Ovary (tissue), 7 donors: ENCODE measurements at regions not wholly inside any gene's neighbourhood (a gene's known extent, or its start where the extent isn't known, plus 50 kb on each side); places are given as distances from the start of the nearest gene placed in this dataset.

ENCODE experiments used
- DNase-seq, 5 donors: peaks; one replicate each; pipeline ENCODE4 v3.0.0-alpha.2; 2019 to 2020
- H3K27ac ChIP-seq, 2 donors: fragments of 200-600 bp; one replicate each; pipeline versions ENCODE4 v1.5.1 to v1.8.0; 2019 to 2022
- H3K27me3 ChIP-seq: fragments of 200-600 bp; one replicate; pipeline ENCODE4 v1.8.0; 2022
- H3K36me3 ChIP-seq: fragments of 200-600 bp; sonication (generic); one replicate; pipeline ENCODE4 v1.5.1; 2019
- H3K4me1 ChIP-seq: one replicate; pipeline ENCODE4 v1.8.1; 2013; ENCODE audit warnings: mild to moderate bottlenecking, moderate library complexity; ENCODE audit not compliant: insufficient read depth
- H3K4me3 ChIP-seq: fragments of 200-600 bp; sonication (generic); one replicate; pipeline ENCODE4 v1.5.1; 2017
- H3K9me3 ChIP-seq, 2 donors: fragments of 200-600 bp in 1 of 2; sonication (generic) in 1 of 2; one replicate each; pipeline versions ENCODE4 v1.5.1 to v1.8.1; 2013 to 2019; ENCODE audit warnings: mild to moderate bottlenecking in 1 of 2, moderate library complexity in 1 of 2
- CTCF ChIP-seq, 3 donors: fragments of 450-650 bp in 2 of 3; fragments of 200-600 bp in 1 of 3; IDR thresholded peaks; one replicate each; pipeline versions ENCODE4 v1.5.1 to v1.8.0; 2016 to 2022; ENCODE audit warnings: antibody characterized with exemption in 3 of 3, mild to moderate bottlenecking in 1 of 3
- EP300 ChIP-seq: sonication (generic); formaldehyde crosslinking; IDR thresholded peaks from one replicate; pipeline ENCODE4 v1.6.1; 2017; ENCODE audit warnings: antibody characterized with exemption
- POLR2A ChIP-seq: fragments of 450-650 bp; IDR thresholded peaks from one replicate; pipeline ENCODE4 v1.6.1; 2017; ENCODE audit warnings: antibody characterized with exemption, mild to moderate bottlenecking, moderate library complexity
- WGBS, 3 donors: extraction: QIAGEN DNeasy Blood & Tissue Kit in 1 of 3; methylation state at CpG; one replicate each; pipeline versions ENCODE4 v1.1.5 to v1.1.7; 2013 to 2017; 5-methylcytosine and 5-hydroxymethylcytosine counted together
- intact Hi-C, 4 donors: fragments of 100-400 bp; cut with DNase I; formaldehyde crosslinking; loops; one replicate each; pipeline versions ENCODE4 v1.11.0 to v1.15.1; 2022 to 2023
- donor health status: DM: no; HTN: no; CAD: no; lungs with moderate emphysema.
- donor health status: DM: no; HTN: no; CAD: no.
- donor health status: Bipolar disorder and iron deficiency.
- donor health status: DM: no; HTN: no; CAD: no.
- donor health status: DM: yes; HTN: yes; CAD: no.

GRCh38 chr17:14959106-14959648 is 305.9 kb downstream of the PMP22 start:
- Histone ChIP-seq H3K27ac (no peak overlapping the region), H3K9me3 (no peaks in the 10 kb centered on the region), H3K4me3 (no peak overlapping the region), H3K36me3 (no peaks in the 10 kb centered on the region), H3K27me3 (no peaks in the 10 kb centered on the region), H3K4me1 (no peaks in the 10 kb centered on the region)
- DNase-seq, result no peak
- 42 to 54% (median 50%) methylated on average over 2 of the region's 2 CpGs for WGBS, 3 donors
- intact Hi-C loops, result no loop called here
- TF ChIP-seq POLR2A, result no peak
- TF ChIP-seq EP300, result no peak
- TF ChIP-seq CTCF (IDR thresholded peaks at IDR 0.05), result no peak

- Histone ChIP-seq H3K9me3 (no peaks in the 10 kb centered on the region), H3K27me3 (no peaks in the 10 kb centered on the region), H3K36me3 (no peaks in the 10 kb centered on the region), H3K4me3 (no peak overlapping the region), H3K27ac (no peak overlapping the region), H3K4me1 (no peaks in the 10 kb centered on the region)
- no peak for DNase-seq
- 52 to 64% (median 56%) methylated on average over 5 of the region's 5 CpGs for WGBS, 3 donors
- intact Hi-C loops, result no loop called here
- no peak for TF ChIP-seq POLR2A
- no peak for TF ChIP-seq EP300
- no peak for TF ChIP-seq CTCF (IDR thresholded peaks at IDR 0.05)
These were observed 311.7 kb downstream of the PMP22 start for GRCh38 chr17:14953405-14953804.

GRCh38 chr17:14950686-14951085 is 314.4 kb downstream of the PMP22 start:
- H3K27ac ChIP-seq, result no peak overlapping the region
- WGBS, 3 donors, result 82 to 90% (median 88%) methylated on average over 2 of the region's 2 CpGs
- intact Hi-C loops, result no loop called here
- TF ChIP-seq EP300 (no peak), CTCF (IDR thresholded peaks at IDR 0.05) (no peak), POLR2A (no peak)
- H3K27me3 ChIP-seq, result no peaks in the 10 kb centered on the region
- no peaks in the 10 kb centered on the region for H3K9me3 ChIP-seq
- H3K4me1 ChIP-seq, result no peaks in the 10 kb centered on the region
- no peak overlapping the region for H3K4me3 ChIP-seq
- DNase-seq, result no peak
- H3K36me3 ChIP-seq, result no peaks in the 10 kb centered on the region

- intact Hi-C loops, result no loop called here
- H3K36me3 ChIP-seq, result no peaks in the 10 kb centered on the region
- TF ChIP-seq POLR2A (no peak), EP300 (no peak), CTCF (IDR thresholded peaks at IDR 0.05) (no peak)
- H3K4me1 ChIP-seq, result no peaks in the 10 kb centered on the region
- no peaks in the 10 kb centered on the region for H3K9me3 ChIP-seq
- no peak overlapping the region for H3K27ac ChIP-seq
- 23 to 34% (median 33%) methylated on average over 3 of the region's 3 CpGs for WGBS, 3 donors
- DNase-seq, result no peak
- H3K4me3 ChIP-seq, result no peak overlapping the region
- H3K27me3 ChIP-seq, result no peaks in the 10 kb centered on the region
These were observed 314.9 kb downstream of the PMP22 start for GRCh38 chr17:14950216-14950615.
